ENCODE measurements at regions not wholly inside any gene's neighbourhood (a gene's known extent, or its start where the extent isn't known, plus 50 kb on each side); places are given as distances from the start of the nearest gene placed in this dataset.

- 49 to 62% methylated on average over 2 of the region's 2 CpGs for WGBS, 2 donors
- peak overlapping the region in 1 of 4 donors; percentile 10 for H3K27ac ChIP-seq
- no peak for DNase-seq
- H3K27me3 ChIP-seq, result no peaks in the 10 kb centered on the region
- no peak for TF ChIP-seq POLR2A (IDR thresholded peaks at IDR 0.05)
- TF ChIP-seq CTCF (IDR thresholded peaks at IDR 0.05), result no peak
- TF ChIP-seq EP300 (IDR thresholded peaks at IDR 0.05), result no peak
- TF ChIP-seq POLR2AphosphoS5 (IDR thresholded peaks at IDR 0.05), result no peak
- no peak overlapping the region for H3K4me3 ChIP-seq
- H3K9me3 ChIP-seq, result no peaks in the 10 kb centered on the region
- ATAC-seq (ENCODE audit: low FRiP score in 2 of 2), result no peak
- H3K4me1 ChIP-seq, result peaks cover 0 to 8% (median 0%) of the 10 kb centered on the region in 4 donors
- H3K36me3 ChIP-seq, result no peaks in the 10 kb centered on the region
Measured at GRCh38 chr12:77238335-77238734, 173.0 kb upstream of the E2F7 start.

- peak overlapping the region in 2 of 4 donors; percentile 10 to 26 for H3K27ac ChIP-seq
- H3K9me3 ChIP-seq, result no peaks in the 10 kb centered on the region
- H3K36me3 ChIP-seq, result no peaks in the 10 kb centered on the region
- ATAC-seq (ENCODE audit: low FRiP score in 2 of 2) (peak in 1 of 2 donors; percentile 54), DNase-seq (no peak)
- H3K27me3 ChIP-seq, result no peaks in the 10 kb centered on the region
- 93 to 100% methylated on average over 1 of the region's 1 CpG for WGBS, 2 donors
- H3K4me3 ChIP-seq, result no peak overlapping the region
- H3K4me1 ChIP-seq, result peaks cover 0 to 8% (median 0%) of the 10 kb centered on the region in 4 donors
- TF ChIP-seq EP300 (IDR thresholded peaks at IDR 0.05) (no peak), POLR2AphosphoS5 (IDR thresholded peaks at IDR 0.05) (no peak), POLR2A (IDR thresholded peaks at IDR 0.05) (no peak), CTCF (IDR thresholded peaks at IDR 0.05) (no peak)
Measured at GRCh38 chr12:77237896-77238295, 172.5 kb upstream of the E2F7 start.

- ATAC-seq (ENCODE audit: low FRiP score in 2 of 2) (no peak), DNase-seq (no peak)
- H3K4me3 ChIP-seq, result no peak overlapping the region
- H3K27ac ChIP-seq, result no peak overlapping the region
- peaks cover 0 to 18% (median 8%) of the 10 kb centered on the region in 4 donors for H3K4me1 ChIP-seq
- no peaks in the 10 kb centered on the region for H3K9me3 ChIP-seq
- no peaks in the 10 kb centered on the region for H3K27me3 ChIP-seq
- no peaks in the 10 kb centered on the region for H3K36me3 ChIP-seq
- TF ChIP-seq POLR2AphosphoS5 (IDR thresholded peaks at IDR 0.05), result no peak
- no peak for TF ChIP-seq CTCF (IDR thresholded peaks at IDR 0.05)
- TF ChIP-seq POLR2A (IDR thresholded peaks at IDR 0.05), result no peak
- TF ChIP-seq EP300 (IDR thresholded peaks at IDR 0.05), result no peak
Measured at GRCh38 chr12:77236066-77236465, 170.7 kb upstream of the E2F7 start.

- no peak overlapping the region for H3K4me3 ChIP-seq
- DNase-seq (no peak), ATAC-seq (ENCODE audit: low FRiP score in 2 of 2) (peak in 1 of 2 donors; percentile 84)
- WGBS, 2 donors, result 52 to 55% methylated on average over 1 of the region's 1 CpG
- no peaks in the 10 kb centered on the region for H3K27me3 ChIP-seq
- H3K9me3 ChIP-seq, result no peaks in the 10 kb centered on the region
- H3K36me3 ChIP-seq, result no peaks in the 10 kb centered on the region
- TF ChIP-seq CTCF (IDR thresholded peaks at IDR 0.05), result no peak
- TF ChIP-seq EP300 (IDR thresholded peaks at IDR 0.05), result no peak
- no peak for TF ChIP-seq POLR2A (IDR thresholded peaks at IDR 0.05)
- no peak for TF ChIP-seq POLR2AphosphoS5 (IDR thresholded peaks at IDR 0.05)
- H3K27ac ChIP-seq, result peak overlapping the region in 2 of 4 donors; percentile 28 to 39
- peaks cover 0 to 16% (median 8%) of the 10 kb centered on the region in 4 donors for H3K4me1 ChIP-seq
Measured at GRCh38 chr12:77232045-77232444, 166.7 kb upstream of the E2F7 start.

- no peak overlapping the region for H3K4me3 ChIP-seq
- DNase-seq (peak in 1 of 2 donors; percentile 62), ATAC-seq (ENCODE audit: low FRiP score in 2 of 2) (peak; percentile 73 to 85)
- H3K9me3 ChIP-seq, result no peaks in the 10 kb centered on the region
- 2 to 3% methylated on average over 5 of the region's 5 CpGs for WGBS, 2 donors
- H3K4me1 ChIP-seq, result peaks cover 0 to 16% (median 8%) of the 10 kb centered on the region in 4 donors
- TF ChIP-seq POLR2AphosphoS5 (IDR thresholded peaks at IDR 0.05), result peak in 1 of 2 donors; percentile 24
- TF ChIP-seq POLR2A (IDR thresholded peaks at IDR 0.05), result no peak
- H3K27me3 ChIP-seq, result no peaks in the 10 kb centered on the region
- peak overlapping the region in 2 of 4 donors; percentile 28 to 39 for H3K27ac ChIP-seq
- H3K36me3 ChIP-seq, result no peaks in the 10 kb centered on the region
Measured at GRCh38 chr12:77231501-77231918, 166.1 kb upstream of the E2F7 start.
